ENCODE measurements at regions not wholly inside any gene's neighbourhood (a gene's known extent, or its start where the extent isn't known, plus 50 kb on each side); places are given as distances from the start of the nearest gene placed in this dataset.

GRCh38 chr7:81604075-81604807 lies 165.6 kb downstream of the HGF start:
- Histone ChIP-seq H3K4me1 (no peaks in the 10 kb centered on the region), H3K27me3 (replicated peaks; ENCODE audit: control insufficient read depth, insufficient read depth, low read length) (no peaks in the 10 kb centered on the region; the same call in 1 of the 2 replicates), H3K4me3 (ENCODE audit: low read depth, low read length) (no peak overlapping the region), H3K36me3 (ENCODE audit: control insufficient read depth, insufficient read depth, low read length) (no peaks in the 10 kb centered on the region), H3K9me3 (no peaks in the 10 kb centered on the region)
- H3K4me3 Mint-ChIP-seq (ENCODE audit: unreplicated experiment): no peak overlapping the region
- no peak for DNase-seq
- no peaks in the 10 kb centered on the region for H3K36me3 Mint-ChIP-seq (ENCODE audit: insufficient read depth, unreplicated experiment)
- ChIA-PET CTCF (no interaction called here), POLR2A (no interaction called here)
- no peak for TF ChIP-seq CTCF (IDR thresholded peaks at IDR 0.05; ENCODE audit: insufficient read depth in 1 of 2, low read depth in 1 of 2, low read length in 1 of 2, severe bottlenecking in 1 of 2, unreplicated experiment in 1 of 2)
- H3K4me1 Mint-ChIP-seq (ENCODE audit: low read depth, unreplicated experiment): no peaks in the 10 kb centered on the region
- intact Hi-C loops (cut with micrococcal nuclease; ENCODE audit: unreplicated experiment): no loop called here
- no TSS peak for BruUV-seq (replicated peaks)
- H3K9me3 Mint-ChIP-seq (ENCODE audit: unreplicated experiment): no peaks in the 10 kb centered on the region
- H3K27ac Mint-ChIP-seq (ENCODE audit: unreplicated experiment): no peak overlapping the region
- H3K27me3 Mint-ChIP-seq (ENCODE audit: insufficient read depth, unreplicated experiment): peaks cover 4% of the 10 kb centered on the region

GRCh38 chr7:81600608-81601007 lies 169.2 kb downstream of the HGF start:
- H3K9me3 Mint-ChIP-seq (ENCODE audit: unreplicated experiment): no peaks in the 10 kb centered on the region

GRCh38 chr7:81598951-81599350 lies 170.9 kb downstream of the HGF start:
- Mint-ChIP-seq H3K36me3 (ENCODE audit: insufficient read depth, unreplicated experiment) (no peaks in the 10 kb centered on the region), H3K4me1 (ENCODE audit: low read depth, unreplicated experiment) (no peaks in the 10 kb centered on the region), H3K4me3 (ENCODE audit: unreplicated experiment) (no peak overlapping the region), H3K27ac (ENCODE audit: unreplicated experiment) (no peak overlapping the region), H3K9me3 (ENCODE audit: unreplicated experiment) (no peaks in the 10 kb centered on the region), H3K27me3 (ENCODE audit: insufficient read depth, unreplicated experiment) (no peaks in the 10 kb centered on the region)
- BruUV-seq (replicated peaks): no TSS peak
- Histone ChIP-seq H3K9me3 (no peaks in the 10 kb centered on the region), H3K36me3 (ENCODE audit: control insufficient read depth, insufficient read depth, low read length) (no peaks in the 10 kb centered on the region), H3K4me1 (no peaks in the 10 kb centered on the region), H3K4me3 (ENCODE audit: low read depth, low read length) (no peak overlapping the region), H3K27me3 (replicated peaks; ENCODE audit: control insufficient read depth, insufficient read depth, low read length) (no peaks in the 10 kb centered on the region; the same call in 1 of the 2 replicates)
- POLR2A ChIA-PET: no interaction called here
- CTCF ChIA-PET: no interaction called here
- no peak for DNase-seq
- intact Hi-C loops (cut with micrococcal nuclease; ENCODE audit: unreplicated experiment): no loop called here
- TF ChIP-seq CTCF (IDR thresholded peaks at IDR 0.05; ENCODE audit: insufficient read depth in 1 of 2, low read depth in 1 of 2, low read length in 1 of 2, severe bottlenecking in 1 of 2, unreplicated experiment in 1 of 2): no peak

More at GRCh38 chr7:81600608-81601007, 169.2 kb downstream of the HGF start:
- POLR2A ChIA-PET: no interaction called here
- no TSS peak for BruUV-seq (replicated peaks)
- no peak overlapping the region for H3K4me3 ChIP-seq (ENCODE audit: low read depth, low read length)
- no peaks in the 10 kb centered on the region for H3K9me3 ChIP-seq
- no peaks in the 10 kb centered on the region for H3K27me3 Mint-ChIP-seq (ENCODE audit: insufficient read depth, unreplicated experiment)
- H3K36me3 Mint-ChIP-seq (ENCODE audit: insufficient read depth, unreplicated experiment): no peaks in the 10 kb centered on the region
- intact Hi-C loops (cut with micrococcal nuclease; ENCODE audit: unreplicated experiment): no loop called here
- no peaks in the 10 kb centered on the region for H3K4me1 Mint-ChIP-seq (ENCODE audit: low read depth, unreplicated experiment)
- no peaks in the 10 kb centered on the region for H3K4me1 ChIP-seq
- no peak overlapping the region for H3K4me3 Mint-ChIP-seq (ENCODE audit: unreplicated experiment)
- no peak for DNase-seq
- CTCF ChIA-PET: no interaction called here
- H3K36me3 ChIP-seq (ENCODE audit: control insufficient read depth, insufficient read depth, low read length): no peaks in the 10 kb centered on the region
- no peak overlapping the region for H3K27ac Mint-ChIP-seq (ENCODE audit: unreplicated experiment)
- no peak for TF ChIP-seq CTCF (IDR thresholded peaks at IDR 0.05; ENCODE audit: insufficient read depth in 1 of 2, low read depth in 1 of 2, low read length in 1 of 2, severe bottlenecking in 1 of 2, unreplicated experiment in 1 of 2)
- no peaks in the 10 kb centered on the region; the same call in 1 of the 2 replicates for H3K27me3 ChIP-seq (replicated peaks; ENCODE audit: control insufficient read depth, insufficient read depth, low read length)
